ENCODE measurements at regions not wholly inside any gene's neighbourhood (a gene's known extent, or its start where the extent isn't known, plus 50 kb on each side); places are given as distances from the start of the nearest gene placed in this dataset.

GRCh38 chr1:47674189-47674588 is 236.3 kb downstream of the FOXD2 start:
- no peak for DNase-seq

- DNase-seq: no peak
Measured at GRCh38 chr1:47675047-47675675, 237.3 kb downstream of the FOXD2 start.

- no peak for DNase-seq
Measured at GRCh38 chr1:47675721-47676120, 237.9 kb downstream of the FOXD2 start.

GRCh38 chr1:47676311-47677054 is 238.6 kb downstream of the FOXD2 start:
- no peak for DNase-seq

GRCh38 chr1:47677241-47677940 is 239.5 kb downstream of the FOXD2 start:
- no peak for DNase-seq

- DNase-seq: no peak
Measured at GRCh38 chr1:47678464-47678980, 240.7 kb downstream of the FOXD2 start.

GRCh38 chr1:47679301-47679791 is 241.5 kb downstream of the FOXD2 start:
- DNase-seq: no peak

GRCh38 chr1:47679826-47680225 is 242.0 kb downstream of the FOXD2 start:
- DNase-seq: no peak

GRCh38 chr1:47680815-47681475 is 243.1 kb downstream of the FOXD2 start:
- no peak for DNase-seq

- no peak for DNase-seq
Measured at GRCh38 chr1:47681735-47682134, 243.9 kb downstream of the FOXD2 start.

- DNase-seq: no peak
Measured at GRCh38 chr1:47682198-47682597, 244.4 kb downstream of the FOXD2 start.

GRCh38 chr1:47682786-47683350 is 245.0 kb downstream of the FOXD2 start:
- DNase-seq: no peak

- DNase-seq: no peak
Measured at GRCh38 chr1:47683401-47683800, 245.6 kb downstream of the FOXD2 start.

GRCh38 chr1:47684518-47684917 is 246.7 kb downstream of the FOXD2 start:
- DNase-seq: no peak

GRCh38 chr1:47684964-47685762 is 247.3 kb downstream of the FOXD2 start:
- no peak for DNase-seq

- DNase-seq: no peak
Measured at GRCh38 chr1:47685763-47686066, 247.9 kb downstream of the FOXD2 start.

GRCh38 chr1:47686731-47687630 is 249.1 kb downstream of the FOXD2 start:
- no peak for DNase-seq

GRCh38 chr1:47687631-47688460 is 250.0 kb downstream of the FOXD2 start:
- no peak for DNase-seq

- DNase-seq: no peak
Measured at GRCh38 chr1:47688461-47689296, 250.8 kb downstream of the FOXD2 start.
